Fibroblast of lung (primary cell): ENCODE measurements at regions not wholly inside any gene's neighbourhood (a gene's known extent, or its start where the extent isn't known, plus 50 kb on each side); places are given as distances from the start of the nearest gene placed in this dataset.

ENCODE experiments used
- EZH2 ChIP-seq: IDR thresholded peaks from 2 replicates; pipeline ENCODE4 v1.5.1; 2012; ENCODE audit warnings: low read length, control low read depth, mild to moderate bottlenecking; ENCODE audit errors: missing control alignments
- TF ChIP-seq, protein P1 (sequence below), 2 donors: IDR thresholded peaks in 1 of 2; conservative IDR thresholded peaks in 1 of 2; 1 replicate in 1 of 2; 2 replicates in 1 of 2; pipeline ENCODE4 v1.5.1; 2011 to 2012; ENCODE audit warnings: low read length in 2 of 2, control low read depth in 1 of 2, inconsistent platforms in 1 of 2, low read depth in 1 of 2, mild to moderate bottlenecking in 1 of 2

DNA sequence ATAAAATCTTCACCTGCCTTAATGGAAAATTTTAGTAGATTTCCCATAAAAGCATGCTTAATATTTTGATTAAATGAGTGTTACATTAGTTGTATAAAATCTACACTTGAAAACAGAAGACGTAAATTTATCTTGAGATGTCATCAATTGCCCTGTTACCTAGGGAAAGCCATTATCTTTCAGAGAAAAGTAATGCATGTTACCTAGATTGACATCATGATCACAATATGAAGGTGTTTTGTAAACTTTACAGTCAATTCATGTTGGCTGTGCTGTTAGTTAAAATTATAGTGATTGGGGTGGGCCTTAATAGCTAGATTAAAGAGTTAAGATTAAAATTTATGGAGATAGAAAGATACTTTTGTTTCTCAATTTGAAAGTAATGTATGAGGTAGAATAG is 293.2 kb upstream of the PCDH18 start:
- TF ChIP-seq EZH2: no peak
- TF ChIP-seq, protein P1, sequence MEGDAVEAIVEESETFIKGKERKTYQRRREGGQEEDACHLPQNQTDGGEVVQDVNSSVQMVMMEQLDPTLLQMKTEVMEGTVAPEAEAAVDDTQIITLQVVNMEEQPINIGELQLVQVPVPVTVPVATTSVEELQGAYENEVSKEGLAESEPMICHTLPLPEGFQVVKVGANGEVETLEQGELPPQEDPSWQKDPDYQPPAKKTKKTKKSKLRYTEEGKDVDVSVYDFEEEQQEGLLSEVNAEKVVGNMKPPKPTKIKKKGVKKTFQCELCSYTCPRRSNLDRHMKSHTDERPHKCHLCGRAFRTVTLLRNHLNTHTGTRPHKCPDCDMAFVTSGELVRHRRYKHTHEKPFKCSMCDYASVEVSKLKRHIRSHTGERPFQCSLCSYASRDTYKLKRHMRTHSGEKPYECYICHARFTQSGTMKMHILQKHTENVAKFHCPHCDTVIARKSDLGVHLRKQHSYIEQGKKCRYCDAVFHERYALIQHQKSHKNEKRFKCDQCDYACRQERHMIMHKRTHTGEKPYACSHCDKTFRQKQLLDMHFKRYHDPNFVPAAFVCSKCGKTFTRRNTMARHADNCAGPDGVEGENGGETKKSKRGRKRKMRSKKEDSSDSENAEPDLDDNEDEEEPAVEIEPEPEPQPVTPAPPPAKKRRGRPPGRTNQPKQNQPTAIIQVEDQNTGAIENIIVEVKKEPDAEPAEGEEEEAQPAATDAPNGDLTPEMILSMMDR (conservative IDR thresholded peaks at IDR 0.05 in 1 of 2, IDR thresholded peaks at IDR 0.05 in 1 of 2; ENCODE audit: low read depth in 1 of 2, low read length in 2 of 2): no peak
